OCI-LY7 (cell line): ENCODE measurements at regions not wholly inside any gene's neighbourhood (a gene's known extent, or its start where the extent isn't known, plus 50 kb on each side); places are given as distances from the start of the nearest gene placed in this dataset.

Experiments
- EZH2phosphoT487 ChIP-seq: fragments of 200-600 bp; sonication (generic); IDR thresholded peaks from 2 replicates; pipeline ENCODE4 v1.6.1; 2018; ENCODE audit warnings: low read depth, borderline replicate concordance, mild to moderate bottlenecking, mixed run types, antibody characterized with exemption, low read length, moderate library complexity, mixed read lengths
- TF ChIP-seq, protein P1 (sequence below): fragments of 200-600 bp; sonication (generic); conservative IDR thresholded peaks from 2 replicates; pipeline ENCODE4 v1.5.1; 2014; ENCODE audit warnings: mild to moderate bottlenecking, antibody characterized with exemption, low read length, moderate library complexity, mixed read lengths

DNA sequence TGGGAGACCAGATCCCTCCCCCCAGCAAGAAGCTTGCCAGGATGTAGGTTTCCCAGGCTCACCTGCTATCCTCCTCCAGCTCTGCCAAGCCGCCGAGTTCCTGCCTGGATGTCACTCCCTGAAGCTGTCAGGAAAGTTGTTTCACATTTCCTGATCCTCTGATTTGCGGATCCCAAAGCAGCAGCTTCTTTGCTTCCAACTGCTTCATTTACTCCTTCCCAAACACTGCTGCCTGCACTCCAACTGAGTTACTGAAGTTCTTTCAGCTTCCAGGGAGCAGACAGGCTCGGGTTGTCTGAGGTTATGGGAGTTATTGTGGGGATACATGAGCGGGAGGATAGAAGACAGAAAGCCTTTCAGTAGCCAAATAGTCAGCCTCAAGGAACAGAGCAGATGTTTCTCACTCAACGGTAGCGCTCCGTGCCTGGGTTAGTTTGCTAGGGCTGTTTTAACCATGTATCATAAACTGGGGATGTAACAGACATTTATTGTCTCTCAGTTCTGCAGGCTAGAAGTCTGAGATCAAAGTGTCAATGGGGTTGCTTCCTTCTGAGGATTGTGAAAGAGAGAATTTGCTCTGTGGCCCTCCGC is 516.0 kb downstream of the REEP3 start:
- TF ChIP-seq, protein P1, sequence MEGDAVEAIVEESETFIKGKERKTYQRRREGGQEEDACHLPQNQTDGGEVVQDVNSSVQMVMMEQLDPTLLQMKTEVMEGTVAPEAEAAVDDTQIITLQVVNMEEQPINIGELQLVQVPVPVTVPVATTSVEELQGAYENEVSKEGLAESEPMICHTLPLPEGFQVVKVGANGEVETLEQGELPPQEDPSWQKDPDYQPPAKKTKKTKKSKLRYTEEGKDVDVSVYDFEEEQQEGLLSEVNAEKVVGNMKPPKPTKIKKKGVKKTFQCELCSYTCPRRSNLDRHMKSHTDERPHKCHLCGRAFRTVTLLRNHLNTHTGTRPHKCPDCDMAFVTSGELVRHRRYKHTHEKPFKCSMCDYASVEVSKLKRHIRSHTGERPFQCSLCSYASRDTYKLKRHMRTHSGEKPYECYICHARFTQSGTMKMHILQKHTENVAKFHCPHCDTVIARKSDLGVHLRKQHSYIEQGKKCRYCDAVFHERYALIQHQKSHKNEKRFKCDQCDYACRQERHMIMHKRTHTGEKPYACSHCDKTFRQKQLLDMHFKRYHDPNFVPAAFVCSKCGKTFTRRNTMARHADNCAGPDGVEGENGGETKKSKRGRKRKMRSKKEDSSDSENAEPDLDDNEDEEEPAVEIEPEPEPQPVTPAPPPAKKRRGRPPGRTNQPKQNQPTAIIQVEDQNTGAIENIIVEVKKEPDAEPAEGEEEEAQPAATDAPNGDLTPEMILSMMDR: no peak
- no peak for TF ChIP-seq EZH2phosphoT487
